ENCODE measurements at regions not wholly inside any gene's neighbourhood (a gene's known extent, or its start where the extent isn't known, plus 50 kb on each side); places are given as distances from the start of the nearest gene placed in this dataset.

DNA sequence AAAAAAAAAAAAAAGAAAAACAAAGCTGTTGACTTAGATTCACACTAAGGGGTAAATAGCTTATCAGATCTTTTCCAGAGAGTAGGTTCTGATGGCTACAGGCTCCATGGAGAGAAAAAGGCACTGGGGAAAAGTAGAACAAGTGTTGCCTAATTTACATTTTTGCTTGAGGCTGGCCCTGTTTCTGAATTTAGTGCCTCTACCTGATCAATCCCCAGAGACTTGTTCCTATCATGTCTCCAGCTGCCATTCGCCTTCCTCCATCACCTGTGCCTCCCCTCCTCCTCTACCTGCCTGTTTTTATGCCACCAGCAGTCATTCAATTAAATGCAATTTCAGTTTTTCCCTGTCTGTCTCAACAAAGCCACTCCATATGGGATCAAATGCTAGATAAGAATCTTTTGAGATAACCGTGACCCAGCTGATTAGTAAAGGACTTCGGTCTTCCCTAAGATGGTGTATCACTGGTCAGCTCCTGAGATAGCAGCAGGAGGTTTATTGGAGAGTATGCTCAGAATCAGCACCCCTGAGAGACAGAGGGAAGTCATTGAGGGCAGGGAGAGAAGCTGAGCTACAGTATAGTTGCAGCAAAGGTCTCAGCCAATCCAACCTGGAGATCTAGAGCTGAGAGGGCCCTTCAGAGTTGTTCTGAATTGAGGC is 88.1 kb upstream of the GADL1 start:
- Histone ChIP-seq H3K9ac (ENCODE audit: low read length) (no peak overlapping the region), H4K20me1 (ENCODE audit: insufficient read depth, low read length) (no peaks in the 10 kb centered on the region), H3K36me3 (ENCODE audit: insufficient read depth, low read length) (no peaks in the 10 kb centered on the region), H3K4me2 (ENCODE audit: low read length) (no peak overlapping the region), H3K9me3 (ENCODE audit: low read length) (no peaks in the 10 kb centered on the region), H3K9me2 (ENCODE audit: low read depth, low read length) (no peaks in the 10 kb centered on the region), H3F3A (ENCODE audit: insufficient read depth, low read length) (no peaks in the 10 kb centered on the region), H3K27me3 (ENCODE audit: insufficient read depth, low read length) (no peaks in the 10 kb centered on the region), H3K4me3 (ENCODE audit: low read depth, low read length, poor library complexity, severe bottlenecking) (no peak overlapping the region), H3K79me2 (ENCODE audit: insufficient read depth, low read length) (no peaks in the 10 kb centered on the region), H3K27ac (ENCODE audit: low read depth, low read length, poor library complexity, severe bottlenecking) (no peak overlapping the region), H2AFZ (ENCODE audit: low read length) (no peak overlapping the region), H3K4me1 (ENCODE audit: insufficient read depth, low read length, severe bottlenecking) (no peaks in the 10 kb centered on the region)
- TF ChIP-seq EZH2 (IDR thresholded peaks at IDR 0.05; ENCODE audit: borderline replicate concordance, low read length): no peak
- TF ChIP-seq, protein P1, sequence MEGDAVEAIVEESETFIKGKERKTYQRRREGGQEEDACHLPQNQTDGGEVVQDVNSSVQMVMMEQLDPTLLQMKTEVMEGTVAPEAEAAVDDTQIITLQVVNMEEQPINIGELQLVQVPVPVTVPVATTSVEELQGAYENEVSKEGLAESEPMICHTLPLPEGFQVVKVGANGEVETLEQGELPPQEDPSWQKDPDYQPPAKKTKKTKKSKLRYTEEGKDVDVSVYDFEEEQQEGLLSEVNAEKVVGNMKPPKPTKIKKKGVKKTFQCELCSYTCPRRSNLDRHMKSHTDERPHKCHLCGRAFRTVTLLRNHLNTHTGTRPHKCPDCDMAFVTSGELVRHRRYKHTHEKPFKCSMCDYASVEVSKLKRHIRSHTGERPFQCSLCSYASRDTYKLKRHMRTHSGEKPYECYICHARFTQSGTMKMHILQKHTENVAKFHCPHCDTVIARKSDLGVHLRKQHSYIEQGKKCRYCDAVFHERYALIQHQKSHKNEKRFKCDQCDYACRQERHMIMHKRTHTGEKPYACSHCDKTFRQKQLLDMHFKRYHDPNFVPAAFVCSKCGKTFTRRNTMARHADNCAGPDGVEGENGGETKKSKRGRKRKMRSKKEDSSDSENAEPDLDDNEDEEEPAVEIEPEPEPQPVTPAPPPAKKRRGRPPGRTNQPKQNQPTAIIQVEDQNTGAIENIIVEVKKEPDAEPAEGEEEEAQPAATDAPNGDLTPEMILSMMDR (IDR thresholded peaks at IDR 0.05; ENCODE audit: low read length): no peak

DNA sequence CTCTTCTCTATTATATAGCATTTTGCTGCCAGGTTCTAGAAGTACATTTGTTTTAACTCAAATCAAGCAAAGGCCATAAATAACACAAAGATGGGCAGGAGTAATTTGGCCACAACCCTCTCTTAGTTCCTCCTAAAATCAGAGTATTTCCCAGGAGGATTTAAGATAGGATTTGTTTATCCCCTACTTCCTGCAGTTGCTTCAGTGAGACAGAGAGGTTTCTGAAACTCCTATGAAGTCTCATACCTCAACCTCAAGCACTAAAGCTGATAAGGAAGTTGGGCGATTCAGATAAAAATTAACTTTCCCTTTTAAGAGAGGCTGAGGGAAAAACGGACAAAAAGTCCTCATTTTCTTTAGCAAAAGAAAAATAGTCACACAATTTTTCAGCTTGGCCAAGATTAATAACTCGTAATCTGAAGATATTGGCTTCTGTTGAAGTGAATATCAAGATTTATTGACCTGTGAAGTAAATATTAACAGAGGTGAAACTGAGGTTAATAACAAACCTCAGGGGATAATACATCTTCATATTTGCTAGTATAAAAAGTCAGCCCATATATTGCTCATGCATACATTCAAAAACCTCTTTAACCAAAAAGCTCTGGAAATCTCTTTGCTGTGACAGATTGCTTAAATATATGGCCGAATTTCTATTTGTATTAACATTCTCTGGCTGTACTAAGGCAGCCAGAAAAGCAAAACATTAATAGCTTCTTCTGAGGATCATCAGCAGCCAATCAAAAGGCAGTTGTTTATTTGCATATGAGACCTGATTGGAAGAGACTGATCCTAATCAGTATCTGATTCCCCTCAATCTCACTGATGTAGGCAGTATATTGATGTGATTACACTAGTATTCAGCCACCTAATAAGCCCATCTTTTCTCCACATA is 90.6 kb upstream of the GADL1 start:
- no peak overlapping the region for H3K4me3 ChIP-seq (ENCODE audit: low read depth, low read length, poor library complexity, severe bottlenecking)
- no peaks in the 10 kb centered on the region for H3K79me2 ChIP-seq (ENCODE audit: insufficient read depth, low read length)
- no peaks in the 10 kb centered on the region for H3K9me2 ChIP-seq (ENCODE audit: low read depth, low read length)
- H4K20me1 ChIP-seq (ENCODE audit: insufficient read depth, low read length): no peaks in the 10 kb centered on the region
- TF ChIP-seq EZH2 (IDR thresholded peaks at IDR 0.05; ENCODE audit: borderline replicate concordance, low read length): no peak
- TF ChIP-seq, protein P1 (IDR thresholded peaks at IDR 0.05; ENCODE audit: low read length): no peak
- no peak overlapping the region for H3K4me2 ChIP-seq (ENCODE audit: low read length)
- H3K27ac ChIP-seq (ENCODE audit: low read depth, low read length, poor library complexity, severe bottlenecking): no peak overlapping the region
- no peaks in the 10 kb centered on the region for H3K9me3 ChIP-seq (ENCODE audit: low read length)
- H3K4me1 ChIP-seq (ENCODE audit: insufficient read depth, low read length, severe bottlenecking): no peaks in the 10 kb centered on the region
- no peaks in the 10 kb centered on the region for H3K36me3 ChIP-seq (ENCODE audit: insufficient read depth, low read length)
- no peak overlapping the region for H3K9ac ChIP-seq (ENCODE audit: low read length)
- no peak overlapping the region for H2AFZ ChIP-seq (ENCODE audit: low read length)
- H3F3A ChIP-seq (ENCODE audit: insufficient read depth, low read length): no peaks in the 10 kb centered on the region
- H3K27me3 ChIP-seq (ENCODE audit: insufficient read depth, low read length): no peaks in the 10 kb centered on the region

- Histone ChIP-seq H2AFZ (ENCODE audit: low read length) (no peak overlapping the region), H3K9me2 (ENCODE audit: low read depth, low read length) (no peaks in the 10 kb centered on the region)
Measured at GRCh38 chr3:30986551-30986950, 92.1 kb upstream of the GADL1 start.

More at GRCh38 chr3:30986551-30986950, 92.1 kb upstream of the GADL1 start:
- Histone ChIP-seq H3K4me1 (ENCODE audit: insufficient read depth, low read length, severe bottlenecking) (no peaks in the 10 kb centered on the region), H3K4me3 (ENCODE audit: low read depth, low read length, poor library complexity, severe bottlenecking) (no peak overlapping the region), H4K20me1 (ENCODE audit: insufficient read depth, low read length) (no peaks in the 10 kb centered on the region), H3K9me3 (ENCODE audit: low read length) (no peaks in the 10 kb centered on the region), H3K27me3 (ENCODE audit: insufficient read depth, low read length) (no peaks in the 10 kb centered on the region), H3K36me3 (ENCODE audit: insufficient read depth, low read length) (no peaks in the 10 kb centered on the region), H3K79me2 (ENCODE audit: insufficient read depth, low read length) (no peaks in the 10 kb centered on the region), H3K27ac (ENCODE audit: low read depth, low read length, poor library complexity, severe bottlenecking) (no peak overlapping the region), H3K9ac (ENCODE audit: low read length) (no peak overlapping the region), H3K4me2 (ENCODE audit: low read length) (no peak overlapping the region), H3F3A (ENCODE audit: insufficient read depth, low read length) (no peaks in the 10 kb centered on the region)
- TF ChIP-seq EZH2 (IDR thresholded peaks at IDR 0.05; ENCODE audit: borderline replicate concordance, low read length): no peak
- TF ChIP-seq, protein P1 (IDR thresholded peaks at IDR 0.05; ENCODE audit: low read length): no peak
